Activated CD8-positive, alpha-beta T cell treated with anti-CD3 and anti-CD28 coated beads for 36 hours (primary cell): ENCODE measurements at regions not wholly inside any gene's neighbourhood (a gene's known extent, or its start where the extent isn't known, plus 50 kb on each side); places are given as distances from the start of the nearest gene placed in this dataset.

ENCODE experiments used
- ATAC-seq: fragments of 200-7000 bp; cut with Tn5 transposase; one replicate; pipeline ENCODE4 v1.10.0; 2021; ENCODE audit warnings: mild to moderate bottlenecking, moderate library complexity
- CTCF ChIA-PET: fragments of 350-600 bp; sonication (Branson Sonifier 250); formaldehyde crosslinking; loops from one replicate; lab custom pipeline; 2021; ENCODE audit warnings: antibody characterized with exemption; lab: Charles Lee
- POLR2A ChIA-PET: fragments of 350-600 bp; sonication (Branson Sonifier 250); formaldehyde crosslinking; loops from one replicate; lab custom pipeline; 2021; ENCODE audit warnings: antibody characterized with exemption; lab: Charles Lee
- DNase-seq: peaks from one replicate; pipeline ENCODE4 v3.0.0-alpha.2; 2020
- H3K27ac Mint-ChIP-seq: one replicate; pipeline ENCODE4 v1.8.0; 2021; ENCODE audit warnings: mild to moderate bottlenecking, mixed read lengths
- H3K27me3 Mint-ChIP-seq: one replicate; pipeline ENCODE4 v1.8.0; 2021; ENCODE audit warnings: mixed read lengths
- H3K36me3 Mint-ChIP-seq: one replicate; pipeline ENCODE4 v1.8.0; 2021; ENCODE audit warnings: low read depth, mixed read lengths
- H3K4me1 Mint-ChIP-seq: one replicate; pipeline ENCODE4 v1.8.0; 2021; ENCODE audit warnings: low read depth, mixed read lengths
- H3K4me3 Mint-ChIP-seq: one replicate; pipeline ENCODE4 v1.8.0; 2021; ENCODE audit warnings: mild to moderate bottlenecking, moderate library complexity, mixed read lengths
- H3K9me3 Mint-ChIP-seq: one replicate; pipeline ENCODE4 v1.8.0; 2021; ENCODE audit warnings: mixed read lengths
- CTCF ChIP-seq: fragments of 200-600 bp; IDR thresholded peaks from one replicate; pipeline ENCODE4 v1.8.0; 2022; ENCODE audit warnings: antibody characterized with exemption, mild to moderate bottlenecking
- intact Hi-C: fragments of 100-400 bp; cut with micrococcal nuclease; formaldehyde crosslinking; loops from one replicate; pipeline ENCODE4 v1.10.0; 2022

GRCh38 chr2:134194519-134194918 lies 59.4 kb upstream of the MGAT5 start:
- POLR2A ChIA-PET, result no interaction called here
- no peak overlapping the region for H3K27ac Mint-ChIP-seq
- H3K9me3 Mint-ChIP-seq, result peaks cover 4% of the 10 kb centered on the region
- TF ChIP-seq CTCF, result no peak
- peaks cover 14% of the 10 kb centered on the region for H3K36me3 Mint-ChIP-seq
- intact Hi-C loops, result no loop called here
- no peak overlapping the region for H3K4me3 Mint-ChIP-seq
- H3K27me3 Mint-ChIP-seq, result no peaks in the 10 kb centered on the region
- ATAC-seq, result no peak
- DNase-seq, result no peak
- CTCF ChIA-PET, result no interaction called here
- H3K4me1 Mint-ChIP-seq, result peaks cover 68% of the 10 kb centered on the region

- Mint-ChIP-seq H3K9me3 (peaks cover 4% of the 10 kb centered on the region), H3K27ac (peak overlapping the region; percentile 58), H3K4me3 (no peak overlapping the region), H3K27me3 (no peaks in the 10 kb centered on the region), H3K36me3 (peaks cover 9% of the 10 kb centered on the region), H3K4me1 (peaks cover 66% of the 10 kb centered on the region)
- intact Hi-C loops, result no loop called here
- ATAC-seq, result no peak
- no peak for TF ChIP-seq CTCF
- CTCF ChIA-PET, result interaction anchor here (3.8 to 4.9 kb wide), 2 partner anchors 12 to 76 kb away, joined by 27 to 42 read pairs; no protein-coding TSS in a partner anchor
- DNase-seq, result no peak
- POLR2A ChIA-PET, result no interaction called here
Measured at GRCh38 chr2:134195341-134195740, 58.5 kb upstream of the MGAT5 start.

GRCh38 chr2:134197445-134197844 lies 56.4 kb upstream of the MGAT5 start:
- ChIA-PET POLR2A (interaction anchor here (0.9 kb wide), 1 partner anchor 18 kb away, joined by 3 read pairs; no protein-coding TSS in a partner anchor), CTCF (interaction anchor here (0.7 to 4.9 kb wide), 6 partner anchors 10 to 254 kb away, joined by 3 to 42 read pairs (median 4); no protein-coding TSS in a partner anchor)
- DNase-seq (no peak), ATAC-seq (peak; percentile 60)
- Mint-ChIP-seq H3K36me3 (no peaks in the 10 kb centered on the region), H3K27me3 (no peaks in the 10 kb centered on the region), H3K9me3 (no peaks in the 10 kb centered on the region), H3K4me1 (peaks cover 80% of the 10 kb centered on the region), H3K27ac (peak overlapping the region; percentile 88), H3K4me3 (no peak overlapping the region)
- TF ChIP-seq CTCF, result no peak
- intact Hi-C loops, result no loop called here

GRCh38 chr2:134198006-134198634 lies 55.8 kb upstream of the MGAT5 start:
- intact Hi-C loops, result no loop called here
- Mint-ChIP-seq H3K4me3 (peak overlapping the region; percentile 29), H3K9me3 (no peaks in the 10 kb centered on the region), H3K27ac (peak overlapping the region; percentile 88), H3K27me3 (no peaks in the 10 kb centered on the region), H3K36me3 (no peaks in the 10 kb centered on the region), H3K4me1 (peaks cover 83% of the 10 kb centered on the region)
- ATAC-seq (peak; percentile 58), DNase-seq (no peak)
- CTCF ChIA-PET, result interaction anchor here (0.7 to 4.9 kb wide), 8 partner anchors 9 to 253 kb away, joined by 3 to 42 read pairs (median 4); no protein-coding TSS in a partner anchor
- POLR2A ChIA-PET, result interaction anchor here (0.5 to 0.9 kb wide), 4 partner anchors 18 to 731 kb away, joined by 3 to 4 read pairs (median 4); no protein-coding TSS in a partner anchor
- TF ChIP-seq CTCF, result no peak

- H3K36me3 Mint-ChIP-seq, result no peaks in the 10 kb centered on the region
- H3K4me1 Mint-ChIP-seq, result peaks cover 74% of the 10 kb centered on the region
- no peak overlapping the region for H3K4me3 Mint-ChIP-seq
- no peak for TF ChIP-seq CTCF
- no peak overlapping the region for H3K27ac Mint-ChIP-seq
- ATAC-seq (no peak), DNase-seq (no peak)
- no peaks in the 10 kb centered on the region for H3K9me3 Mint-ChIP-seq
- ChIA-PET CTCF (interaction anchor here (0.8 to 4.9 kb wide), 5 partner anchors 8 to 213 kb away, joined by 3 to 42 read pairs (median 5); no protein-coding TSS in a partner anchor), POLR2A (interaction anchor here (0.5 to 1.1 kb wide), 4 partner anchors 17 to 693 kb away, joined by 3 to 4 read pairs (median 4); no protein-coding TSS in a partner anchor)
- no peaks in the 10 kb centered on the region for H3K27me3 Mint-ChIP-seq
- intact Hi-C loops, result no loop called here
Measured at GRCh38 chr2:134199123-134199522, 54.7 kb upstream of the MGAT5 start.
